ENCODE measurements at regions not wholly inside any gene's neighbourhood (a gene's known extent, or its start where the extent isn't known, plus 50 kb on each side); places are given as distances from the start of the nearest gene placed in this dataset.

DNA sequence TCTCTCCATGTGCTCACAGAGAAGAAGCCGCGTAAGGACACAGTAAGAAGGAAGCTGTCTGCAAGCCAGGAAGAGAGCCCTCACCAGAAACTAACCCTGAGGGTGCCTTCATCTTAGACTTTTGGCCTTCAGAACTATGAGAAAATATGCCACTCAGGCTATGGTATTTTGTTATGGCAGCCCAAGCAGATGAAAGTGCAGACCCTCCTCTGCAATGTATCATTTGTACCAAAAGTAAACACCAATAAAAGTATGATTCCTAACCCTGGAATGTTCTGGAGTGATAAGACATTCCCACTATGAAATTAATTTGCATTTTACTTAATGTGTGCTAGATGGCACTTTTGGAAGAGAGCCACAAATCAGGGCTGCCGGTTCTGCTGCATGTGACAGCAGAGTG lies 594.3 kb downstream of the UTRN start (continued):
- TF ChIP-seq CHD7 (IDR thresholded peaks at IDR 0.05; ENCODE audit: insufficient replicate concordance, low read length): no peak
- TF ChIP-seq TAF1 (IDR thresholded peaks at IDR 0.05; ENCODE audit: low read depth, low read length): no peak
- TF ChIP-seq, protein P1, sequence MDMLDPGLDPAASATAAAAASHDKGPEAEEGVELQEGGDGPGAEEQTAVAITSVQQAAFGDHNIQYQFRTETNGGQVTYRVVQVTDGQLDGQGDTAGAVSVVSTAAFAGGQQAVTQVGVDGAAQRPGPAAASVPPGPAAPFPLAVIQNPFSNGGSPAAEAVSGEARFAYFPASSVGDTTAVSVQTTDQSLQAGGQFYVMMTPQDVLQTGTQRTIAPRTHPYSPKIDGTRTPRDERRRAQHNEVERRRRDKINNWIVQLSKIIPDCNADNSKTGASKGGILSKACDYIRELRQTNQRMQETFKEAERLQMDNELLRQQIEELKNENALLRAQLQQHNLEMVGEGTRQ (IDR thresholded peaks at IDR 0.05; ENCODE audit: low read length): no peak
- no peak for TF ChIP-seq CTBP2 (IDR thresholded peaks at IDR 0.05; ENCODE audit: borderline replicate concordance, insufficient read depth, insufficient read length, low read length)
- TF ChIP-seq CBX5 (IDR thresholded peaks at IDR 0.05; ENCODE audit: low read depth, low read length): no peak

Data from H1 (cell line).